GM21619 (cell line): ENCODE measurements at regions not wholly inside any gene's neighbourhood (a gene's known extent, or its start where the extent isn't known, plus 50 kb on each side); places are given as distances from the start of the nearest gene placed in this dataset.

Experiments used
- ATAC-seq: cut with Tn5 transposase; IDR thresholded peaks from one replicate; pipeline ENCODE4 v1.9.1; 2021; ENCODE audit not compliant: unreplicated experiment

- no peak for ATAC-seq
Observed at GRCh38 chr7:155913719-155914118, 101.5 kb upstream of the SHH start.

- no peak for ATAC-seq
Observed at GRCh38 chr7:155913291-155913690, 101.0 kb upstream of the SHH start.

GRCh38 chr7:155911471-155912105, 99.3 kb upstream of the SHH start:
- no peak for ATAC-seq

- ATAC-seq, result no peak
Observed at GRCh38 chr7:155908385-155908784, 96.1 kb upstream of the SHH start.

- no peak for ATAC-seq
Observed at GRCh38 chr7:155907450-155908200, 95.4 kb upstream of the SHH start.

GRCh38 chr7:155901176-155901575, 88.9 kb upstream of the SHH start:
- ATAC-seq, result no peak

GRCh38 chr7:155899596-155899995, 87.3 kb upstream of the SHH start:
- no peak for ATAC-seq

- no peak for ATAC-seq
Observed at GRCh38 chr7:155897758-155898386, 85.6 kb upstream of the SHH start.

- no peak for ATAC-seq
Observed at GRCh38 chr7:155896531-155897263, 84.4 kb upstream of the SHH start.

- no peak for ATAC-seq
Observed at GRCh38 chr7:155893664-155894063, 81.4 kb upstream of the SHH start.

- ATAC-seq, result no peak
Observed at GRCh38 chr7:155893176-155893575, 80.9 kb upstream of the SHH start.

GRCh38 chr7:155889636-155890511, 77.6 kb upstream of the SHH start:
- ATAC-seq, result no peak

GRCh38 chr7:155887174-155887525, 74.9 kb upstream of the SHH start:
- no peak for ATAC-seq

- no peak for ATAC-seq
Observed at GRCh38 chr7:155886391-155887173, 74.3 kb upstream of the SHH start.

GRCh38 chr7:155885167-155886155, 73.2 kb upstream of the SHH start:
- no peak for ATAC-seq

- no peak for ATAC-seq
Observed at GRCh38 chr7:155884225-155885166, 72.2 kb upstream of the SHH start.

- ATAC-seq, result no peak
Observed at GRCh38 chr7:155883491-155884224, 71.4 kb upstream of the SHH start.
